ENCODE measurements at regions not wholly inside any gene's neighbourhood (a gene's known extent, or its start where the extent isn't known, plus 50 kb on each side); places are given as distances from the start of the nearest gene placed in this dataset.

GRCh38 chr6:44696686-44697085 is 309.2 kb downstream of the CDC5L start:
- Histone ChIP-seq H3K9me3 (no peaks in the 10 kb centered on the region), H3K36me3 (no peaks in the 10 kb centered on the region), H3K4me3 (no peak overlapping the region), H3K27me3 (no peaks in the 10 kb centered on the region), H3K27ac (no peak overlapping the region), H3K4me1 (no peaks in the 10 kb centered on the region)
- TF ChIP-seq CTCF (IDR thresholded peaks at IDR 0.05) (no peak), POLR2A (IDR thresholded peaks at IDR 0.05) (no peak), POLR2AphosphoS5 (IDR thresholded peaks at IDR 0.05; ENCODE audit: insufficient read depth in 1 of 2, low read depth in 1 of 2) (no peak)
- intact Hi-C loops (cut with DNase I): no loop called here
- DNase-seq (ENCODE audit: extremely low spot score in 2 of 2): peak in 1 of 2 donors; percentile 79

GRCh38 chr6:44697327-44697726 is 309.8 kb downstream of the CDC5L start:
- Histone ChIP-seq H3K36me3 (no peaks in the 10 kb centered on the region), H3K4me3 (no peak overlapping the region), H3K9me3 (no peaks in the 10 kb centered on the region), H3K27ac (no peak overlapping the region), H3K4me1 (no peaks in the 10 kb centered on the region), H3K27me3 (no peaks in the 10 kb centered on the region)
- peak in 1 of 2 donors; percentile 82 for DNase-seq (ENCODE audit: extremely low spot score in 2 of 2)
- intact Hi-C loops (cut with DNase I): no loop called here
- TF ChIP-seq POLR2A (IDR thresholded peaks at IDR 0.05) (no peak), POLR2AphosphoS5 (IDR thresholded peaks at IDR 0.05; ENCODE audit: insufficient read depth in 1 of 2, low read depth in 1 of 2) (no peak), CTCF (IDR thresholded peaks at IDR 0.05) (no peak)

- DNase-seq (ENCODE audit: extremely low spot score in 2 of 2): no peak
- no peaks in the 10 kb centered on the region for H3K9me3 ChIP-seq
- H3K4me3 ChIP-seq: no peak overlapping the region
- intact Hi-C loops (cut with DNase I): no loop called here
- no peaks in the 10 kb centered on the region for H3K36me3 ChIP-seq
- H3K27me3 ChIP-seq: no peaks in the 10 kb centered on the region
- TF ChIP-seq CTCF (IDR thresholded peaks at IDR 0.05) (no peak), POLR2A (IDR thresholded peaks at IDR 0.05) (no peak), POLR2AphosphoS5 (IDR thresholded peaks at IDR 0.05; ENCODE audit: insufficient read depth in 1 of 2, low read depth in 1 of 2) (no peak)
- H3K27ac ChIP-seq: no peak overlapping the region
- no peaks in the 10 kb centered on the region for H3K4me1 ChIP-seq
Observed at GRCh38 chr6:44698602-44699001, 311.1 kb downstream of the CDC5L start.

GRCh38 chr6:44699082-44699481 is 311.6 kb downstream of the CDC5L start:
- DNase-seq (ENCODE audit: extremely low spot score in 2 of 2): no peak
- no peak overlapping the region for H3K4me3 ChIP-seq
- intact Hi-C loops (cut with DNase I): no loop called here
- no peak overlapping the region for H3K27ac ChIP-seq
- TF ChIP-seq CTCF (IDR thresholded peaks at IDR 0.05): no peak
- TF ChIP-seq POLR2A (IDR thresholded peaks at IDR 0.05): no peak
- TF ChIP-seq POLR2AphosphoS5 (IDR thresholded peaks at IDR 0.05; ENCODE audit: insufficient read depth in 1 of 2, low read depth in 1 of 2): no peak
- H3K27me3 ChIP-seq: no peaks in the 10 kb centered on the region
- H3K36me3 ChIP-seq: no peaks in the 10 kb centered on the region
- H3K9me3 ChIP-seq: no peaks in the 10 kb centered on the region
- H3K4me1 ChIP-seq: no peaks in the 10 kb centered on the region

GRCh38 chr6:44699851-44700250 is 312.3 kb downstream of the CDC5L start:
- no peaks in the 10 kb centered on the region for H3K9me3 ChIP-seq
- no peak overlapping the region for H3K27ac ChIP-seq
- no peaks in the 10 kb centered on the region for H3K36me3 ChIP-seq
- TF ChIP-seq POLR2AphosphoS5 (IDR thresholded peaks at IDR 0.05; ENCODE audit: insufficient read depth in 1 of 2, low read depth in 1 of 2) (no peak), CTCF (IDR thresholded peaks at IDR 0.05) (no peak), POLR2A (IDR thresholded peaks at IDR 0.05) (no peak)
- no peaks in the 10 kb centered on the region for H3K4me1 ChIP-seq
- no peaks in the 10 kb centered on the region for H3K27me3 ChIP-seq
- intact Hi-C loops (cut with DNase I): no loop called here
- H3K4me3 ChIP-seq: no peak overlapping the region
- DNase-seq (ENCODE audit: extremely low spot score in 2 of 2): no peak

Measured in vagina (tissue), 2 donors.